H1 (cell line): ENCODE measurements at regions not wholly inside any gene's neighbourhood (a gene's known extent, or its start where the extent isn't known, plus 50 kb on each side); places are given as distances from the start of the nearest gene placed in this dataset.

Experiments used
- CTCF ChIA-PET: fragments of 300-600 bp; sonication (Branson Sonifier 250); formaldehyde crosslinking; loops from one replicate; lab custom pipeline; 2021; ENCODE audit not compliant: partially characterized antibody; lab: Charles Lee
- POLR2A ChIA-PET: fragments of 300-600 bp; sonication (Branson Sonifier 250); formaldehyde crosslinking; loops from one replicate; lab custom pipeline; 2021; ENCODE audit warnings: inconsistent platforms; ENCODE audit not compliant: partially characterized antibody; lab: Charles Lee
- DNase-seq, 2 experiments: peaks; one replicate each; pipeline versions ENCODE4 v3.0.0 to v3.0.0-alpha.2; 2010 to 2022; ENCODE audit warnings: low spot score in 2 of 2, low read depth in 1 of 2, mixed read lengths in 1 of 2
- FAIRE-seq: peaks from 2 replicates; lab custom pipeline; 2011; peaks lifted over from hg19 to GRCh38; lab: Jason Lieb, UNC
- H2AFZ ChIP-seq: 2 replicates; pipeline ENCODE4 v1.8.1; 2012; ENCODE audit warnings: low read length, inconsistent platforms
- H2AK5ac ChIP-seq: 2 replicates; pipeline ENCODE4 v1.6.1; 2013; ENCODE audit warnings: low read depth, low read length
- H2BK120ac ChIP-seq: replicated peaks from 2 replicates; pipeline ENCODE3; 2013; ENCODE audit warnings: low read depth, low read length, inconsistent platforms
- H2BK12ac ChIP-seq: 2 replicates; pipeline ENCODE4 v1.6.1; 2013; ENCODE audit warnings: low read depth, low read length
- H2BK15ac ChIP-seq: 2 replicates; pipeline ENCODE4 v1.6.1; 2013; ENCODE audit warnings: low read length
- H2BK20ac ChIP-seq: 2 replicates; pipeline ENCODE4 v1.6.1; 2013; ENCODE audit warnings: low read length
- H2BK5ac ChIP-seq: 2 replicates; pipeline ENCODE4 v1.6.1; 2013; ENCODE audit warnings: low read depth, low read length
- H3K14ac ChIP-seq: 2 replicates; pipeline ENCODE4 v1.6.1; 2013; ENCODE audit warnings: inconsistent platforms; ENCODE audit not compliant: insufficient read length
- H3K18ac ChIP-seq: 2 replicates; pipeline ENCODE4 v1.6.1; 2013; ENCODE audit warnings: low read length; ENCODE audit errors: extremely low read depth
- H3K23ac ChIP-seq: 2 replicates; pipeline ENCODE4 v1.6.1; 2013; ENCODE audit warnings: inconsistent platforms; ENCODE audit not compliant: insufficient read length
- H3K23me2 ChIP-seq: 2 replicates; pipeline ENCODE4 v1.6.1; 2013; ENCODE audit warnings: low read depth, low read length
- H3K27ac ChIP-seq: 2 replicates; pipeline ENCODE4 v1.6.1; 2011; ENCODE audit warnings: low read depth, low read length, inconsistent platforms
- H3K27me3 ChIP-seq, 4 experiments: replicated peaks in 1 of 4; 1 replicate in 1 of 4; 2 replicates in 3 of 4; pipeline versions ENCODE4 v1.6.1 to v1.8.1; 2011 to 2013; ENCODE audit warnings: low read length in 3 of 4, mild to moderate bottlenecking in 3 of 4, inconsistent platforms in 2 of 4, mixed read lengths in 2 of 4, moderate library complexity in 1 of 4; ENCODE audit not compliant: control insufficient read depth in 3 of 4, insufficient read depth in 3 of 4; ENCODE audit errors: extremely low read depth in 1 of 4
- H3K36me3 ChIP-seq, 4 experiments: 2 replicates each; pipeline versions ENCODE4 v1.6.1 to v1.8.1; 2011 to 2013; ENCODE audit warnings: mild to moderate bottlenecking in 4 of 4, low read length in 3 of 4, moderate library complexity in 2 of 4, control low read depth in 1 of 4, inconsistent platforms in 1 of 4; ENCODE audit not compliant: insufficient read depth in 4 of 4, control insufficient read depth in 2 of 4
- H3K4ac ChIP-seq: replicated peaks from 2 replicates; pipeline ENCODE3; 2013; ENCODE audit warnings: low read length, low read depth, mixed read lengths, inconsistent platforms; ENCODE audit not compliant: insufficient read length
- H3K4me1 ChIP-seq, 4 experiments: replicated peaks in 1 of 4; 1 replicate in 1 of 4; 2 replicates in 3 of 4; pipeline versions ENCODE4 v1.6.1 to v1.8.1; 2011 to 2013; ENCODE audit warnings: low read length in 3 of 4, inconsistent platforms in 2 of 4, mixed read lengths in 1 of 4; ENCODE audit not compliant: insufficient read depth in 4 of 4, control insufficient read depth in 3 of 4
- H3K4me2 ChIP-seq, 2 experiments: 2 replicates each; pipeline versions ENCODE4 v1.6.1 to v1.8.1; 2011 to 2013; ENCODE audit warnings: low read depth in 2 of 2, low read length in 2 of 2, control low read depth in 1 of 2, inconsistent platforms in 1 of 2, mild to moderate bottlenecking in 1 of 2; ENCODE audit not compliant: insufficient read depth in 1 of 2
- H3K4me3 ChIP-seq, 4 experiments: fragments of 200-600, 300-600 bp in 1 of 4; sonication (generic), shearing (Covaris generic), sonication (Bioruptor Twin) in 1 of 4; 2 replicates each; pipeline versions ENCODE4 v1.5.1 to v1.8.1; 2011 to 2016; ENCODE audit warnings: low read length in 4 of 4, low read depth in 3 of 4, control low read depth in 2 of 4, inconsistent platforms in 2 of 4, mild to moderate bottlenecking in 2 of 4, mixed read lengths in 1 of 4, moderate library complexity in 1 of 4; ENCODE audit not compliant: insufficient read depth in 2 of 4; ENCODE audit errors: extremely low read depth in 1 of 4
- H3K56ac ChIP-seq: replicated peaks from 2 replicates; pipeline ENCODE3; 2013; ENCODE audit warnings: low read depth, mild to moderate bottlenecking, mixed read lengths, low read length, inconsistent platforms; ENCODE audit not compliant: insufficient read length
- H3K79me1 ChIP-seq: 2 replicates; pipeline ENCODE4 v1.6.1; 2013; ENCODE audit warnings: low read depth, low read length, control low read depth
- H3K79me2 ChIP-seq, 2 experiments: 2 replicates each; pipeline versions ENCODE4 v1.6.1 to v1.8.1; 2012 to 2013; ENCODE audit warnings: low read length in 2 of 2, mild to moderate bottlenecking in 2 of 2, inconsistent platforms in 1 of 2; ENCODE audit not compliant: insufficient read depth in 2 of 2, control insufficient read depth in 1 of 2
- H3K9ac ChIP-seq, 4 experiments: replicated peaks in 1 of 4; 1 replicate in 1 of 4; 2 replicates in 3 of 4; pipeline versions ENCODE4 v1.6.1 to v1.8.1; 2011 to 2013; ENCODE audit warnings: low read depth in 3 of 4, low read length in 3 of 4, control low read depth in 2 of 4, mild to moderate bottlenecking in 2 of 4, moderate library complexity in 2 of 4, inconsistent platforms in 1 of 4; ENCODE audit errors: extremely low read depth in 1 of 4
- H3K9me3 ChIP-seq, 2 experiments: 2 replicates each; pipeline versions ENCODE4 v1.6.1 to v1.8.1; 2012 to 2013; ENCODE audit warnings: mild to moderate bottlenecking in 2 of 2, moderate library complexity in 2 of 2, control low read depth in 1 of 2, inconsistent platforms in 1 of 2, low read depth in 1 of 2, low read length in 1 of 2, mixed read lengths in 1 of 2; ENCODE audit not compliant: insufficient read depth in 2 of 2
- H4K20me1 ChIP-seq, 2 experiments: replicated peaks in 1 of 2; 2 replicates each; pipeline versions ENCODE3 to v1.8.1; 2011 to 2013; ENCODE audit warnings: inconsistent platforms in 2 of 2, low read length in 2 of 2, mild to moderate bottlenecking in 1 of 2; ENCODE audit not compliant: insufficient read depth in 2 of 2, control insufficient read depth in 1 of 2
- H4K5ac ChIP-seq: 2 replicates; pipeline ENCODE4 v1.6.1; 2013; ENCODE audit warnings: low read length, low read depth, mixed read lengths, inconsistent platforms; ENCODE audit not compliant: insufficient read length
- H4K8ac ChIP-seq: 2 replicates; pipeline ENCODE4 v1.8.0; 2013; ENCODE audit warnings: mild to moderate bottlenecking, moderate library complexity, low read length, inconsistent platforms; ENCODE audit not compliant: insufficient read depth; ENCODE audit errors: extremely low read depth
- H4K91ac ChIP-seq: replicated peaks from 2 replicates; pipeline ENCODE3; 2013; ENCODE audit warnings: low read length, mixed read lengths, inconsistent platforms; ENCODE audit not compliant: insufficient read length
- CBX5 ChIP-seq: fragments of 300-800, 300-1000 bp; sonication (generic); IDR thresholded peaks from 2 replicates; pipeline ENCODE4 v1.7.1; 2016; ENCODE audit warnings: antibody characterized with exemption, low read length, low read depth
- CHD2 ChIP-seq: IDR thresholded peaks from 2 replicates; pipeline ENCODE4 v1.6.1; 2012; ENCODE audit warnings: low read length, improper control_type of control experiment
- EP300 ChIP-seq, 2 experiments: IDR thresholded peaks; 1 replicate in 1 of 2; 2 replicates in 1 of 2; pipeline ENCODE4 v1.6.1; 2011 to 2012; ENCODE audit warnings: low read depth in 2 of 2, low read length in 2 of 2, mild to moderate bottlenecking in 2 of 2, borderline replicate concordance in 1 of 2, inconsistent platforms in 1 of 2, moderate library complexity in 1 of 2
- FOSL1 ChIP-seq: IDR thresholded peaks from 2 replicates; pipeline ENCODE4 v1.6.1; 2011; ENCODE audit warnings: mild to moderate bottlenecking, low read depth, low read length, moderate library complexity; ENCODE audit not compliant: insufficient read depth
- GTF2F1 ChIP-seq: IDR thresholded peaks from 2 replicates; pipeline ENCODE4 v1.6.1; 2012; ENCODE audit warnings: low read depth, low read length, improper control_type of control experiment, borderline replicate concordance
- NANOG ChIP-seq: IDR thresholded peaks from 2 replicates; pipeline ENCODE4 v1.6.1; 2011; ENCODE audit warnings: low read length, low read depth, mild to moderate bottlenecking, inconsistent platforms; ENCODE audit not compliant: insufficient read depth, poor library complexity, severe bottlenecking
- POU5F1 ChIP-seq: IDR thresholded peaks from 2 replicates; pipeline ENCODE4 v1.6.1; 2011; ENCODE audit warnings: low read depth, mild to moderate bottlenecking, low read length, moderate library complexity
- RAD21 ChIP-seq, 2 experiments: IDR thresholded peaks in 1 of 2; conservative IDR thresholded peaks in 1 of 2; 2 replicates each; pipeline ENCODE4 v1.6.1; 2011; ENCODE audit warnings: low read depth in 2 of 2, low read length in 2 of 2, improper control_type of control experiment in 1 of 2, inconsistent platforms in 1 of 2, mild to moderate bottlenecking in 1 of 2, moderate library complexity in 1 of 2
- RXRA ChIP-seq: IDR thresholded peaks from 2 replicates; pipeline ENCODE4 v1.6.1; 2011; ENCODE audit warnings: low read depth, mild to moderate bottlenecking, low read length, moderate library complexity; ENCODE audit not compliant: insufficient read depth
- SAP30 ChIP-seq: fragments of 300-600 bp; sonication (generic); IDR thresholded peaks from 2 replicates; pipeline ENCODE4 v1.7.1; 2012; ENCODE audit warnings: low read length, moderate library complexity, mild to moderate bottlenecking, inconsistent platforms; ENCODE audit not compliant: insufficient read depth, insufficient replicate concordance
- SIRT6 ChIP-seq: IDR thresholded peaks from one replicate; pipeline ENCODE4 v1.7.1; 2012; ENCODE audit warnings: low read length, inconsistent platforms
- TAF1 ChIP-seq: IDR thresholded peaks from 2 replicates; pipeline ENCODE4 v1.6.1; 2011; ENCODE audit warnings: mild to moderate bottlenecking, low read depth, low read length
- TAF7 ChIP-seq: optimal IDR thresholded peaks from 2 replicates; pipeline ENCODE3; 2011; ENCODE audit warnings: low read depth, mild to moderate bottlenecking, inconsistent platforms, low read length, moderate library complexity, borderline replicate concordance
- TBP ChIP-seq: IDR thresholded peaks from 2 replicates; pipeline ENCODE4 v1.6.1; 2011; ENCODE audit warnings: low read depth, low read length, improper control_type of control experiment
- ZNF274 ChIP-seq: IDR thresholded peaks from 2 replicates; pipeline ENCODE4 v1.7.0; 2012; ENCODE audit warnings: low read length, borderline replicate concordance; ENCODE audit errors: extremely low read depth
- WGBS, 2 experiments: shearing (Covaris generic) in 1 of 2; methylation state at CpG; one replicate each; pipeline versions ENCODE4 v1.1.6 to v1.1.7; 2013 to 2015; ENCODE audit warnings: low lambda C conversion rate in 2 of 2, mixed read lengths in 2 of 2, inconsistent platforms in 1 of 2, low coverage in 1 of 2, missing lambda C conversion rate in 1 of 2; ENCODE audit not compliant: insufficient replicate concordance in 2 of 2, insufficient coverage in 1 of 2, insufficient read length in 1 of 2; ENCODE audit errors: extremely low coverage in 1 of 2, missing lambda C conversion rate in 1 of 2; 5-methylcytosine and 5-hydroxymethylcytosine counted together

DNA sequence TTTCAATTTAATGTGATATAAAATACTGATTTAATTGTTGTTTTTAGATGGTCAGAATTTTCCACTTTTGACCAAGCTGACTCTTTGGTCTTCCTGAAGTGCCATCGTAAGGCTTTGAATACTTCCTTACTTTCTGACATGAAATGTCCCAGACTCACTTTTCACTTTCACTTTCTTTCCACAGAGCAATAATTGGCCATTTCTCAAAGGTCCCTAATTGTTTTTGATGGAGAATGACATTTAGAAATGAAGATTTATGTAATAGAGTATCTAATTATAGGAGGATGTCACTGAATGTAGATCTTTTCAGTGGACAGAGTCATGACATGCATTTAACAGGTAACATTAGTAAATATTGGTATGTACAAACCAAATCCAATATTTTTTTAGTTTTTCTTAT lies 1141.6 kb downstream of the KCNT2 start:
- no peak overlapping the region for H2BK5ac ChIP-seq
- no peak for FAIRE-seq
- H3K4ac ChIP-seq: no peak overlapping the region
- no peak overlapping the region for H3K18ac ChIP-seq
- no peak overlapping the region for H3K14ac ChIP-seq
- no peaks in the 10 kb centered on the region for H3K4me1 ChIP-seq
- no peak overlapping the region for H2BK12ac ChIP-seq
- DNase-seq: no peak
- no peak overlapping the region for H2BK120ac ChIP-seq
- no peak overlapping the region for H2AK5ac ChIP-seq
- H3K23me2 ChIP-seq: no peaks in the 10 kb centered on the region
- H3K27ac ChIP-seq: no peak overlapping the region
- H3K9me3 ChIP-seq: no peaks in the 10 kb centered on the region
- no peaks in the 10 kb centered on the region for H3K79me2 ChIP-seq
- 100% methylated on average over 1 of the region's 1 CpG; no CpG with 5 or more reads in 1 of the 2 experiments for WGBS, 2 experiments
- ChIA-PET POLR2A (no interaction called here), CTCF (interaction anchor here (0.5 kb wide), 1 partner anchor 251 kb away, joined by 4 read pairs; no protein-coding TSS in a partner anchor)
- H4K8ac ChIP-seq: no peak overlapping the region
- no peak overlapping the region for H2BK20ac ChIP-seq
- no peak overlapping the region for H2BK15ac ChIP-seq
- H3K9ac ChIP-seq: no peak overlapping the region
- H3K27me3 ChIP-seq: no peaks in the 10 kb centered on the region
- H3K36me3 ChIP-seq: no peaks in the 10 kb centered on the region
- no peaks in the 10 kb centered on the region for H4K20me1 ChIP-seq
- H3K56ac ChIP-seq: no peak overlapping the region
- no peak overlapping the region for H3K23ac ChIP-seq
- no peak overlapping the region for H3K4me3 ChIP-seq
- H4K91ac ChIP-seq: no peak overlapping the region
- TF ChIP-seq FOSL1: no peak
- no peak for TF ChIP-seq TBP
- no peak for TF ChIP-seq GTF2F1
- TF ChIP-seq CHD2: no peak
- TF ChIP-seq CBX5: no peak
- no peak for TF ChIP-seq RAD21 (IDR thresholded peaks at IDR 0.05 in 1 of 2, conservative IDR thresholded peaks at IDR 0.05 in 1 of 2; ENCODE audit: low read depth in 2 of 2, low read length in 2 of 2)
- TF ChIP-seq ZNF274: no peak
- no peak for TF ChIP-seq NANOG
- TF ChIP-seq SAP30: no peak
- no peak for TF ChIP-seq POU5F1
- TF ChIP-seq TAF1: no peak
- no peak for TF ChIP-seq TAF7
- TF ChIP-seq EP300 (IDR thresholded peaks at IDR 0.05; ENCODE audit: borderline replicate concordance in 1 of 2, low read depth in 2 of 2, low read length in 2 of 2): no peak
- no peak for TF ChIP-seq SIRT6
- TF ChIP-seq RXRA: no peak
- no peak overlapping the region for H2AFZ ChIP-seq
- no peak overlapping the region for H4K5ac ChIP-seq
- H3K4me2 ChIP-seq: no peak overlapping the region
- H3K79me1 ChIP-seq: no peaks in the 10 kb centered on the region
